NCI-H526 (cell line): ENCODE measurements at regions not wholly inside any gene's neighbourhood (a gene's known extent, or its start where the extent isn't known, plus 50 kb on each side); places are given as distances from the start of the nearest gene placed in this dataset.

Source experiments
- DNase-seq, 2 experiments: peaks; one replicate each; lab custom pipeline; 2025; lab: John Stamatoyannopoulos, UW

DNA sequence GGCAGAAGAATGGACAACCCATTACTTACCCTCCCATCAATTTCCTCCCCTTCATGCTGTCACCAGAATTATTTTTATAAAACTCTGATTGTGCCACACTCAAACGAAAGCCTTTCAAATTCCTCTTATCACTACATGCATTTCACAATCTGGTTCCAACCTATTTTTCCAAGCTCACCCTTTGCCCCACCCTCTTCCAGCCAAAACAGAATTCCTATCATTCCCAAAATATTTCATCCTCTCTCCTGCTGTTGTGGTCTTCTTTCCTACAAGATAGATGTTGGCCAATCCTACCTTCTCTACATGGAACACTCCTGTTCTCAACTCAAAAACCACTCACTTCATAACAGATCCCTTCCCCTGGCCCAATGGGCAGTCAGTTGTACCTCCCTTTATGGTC lies 111.5 kb downstream of the ELAPOR2 start:
- DNase-seq, result no peak

DNA sequence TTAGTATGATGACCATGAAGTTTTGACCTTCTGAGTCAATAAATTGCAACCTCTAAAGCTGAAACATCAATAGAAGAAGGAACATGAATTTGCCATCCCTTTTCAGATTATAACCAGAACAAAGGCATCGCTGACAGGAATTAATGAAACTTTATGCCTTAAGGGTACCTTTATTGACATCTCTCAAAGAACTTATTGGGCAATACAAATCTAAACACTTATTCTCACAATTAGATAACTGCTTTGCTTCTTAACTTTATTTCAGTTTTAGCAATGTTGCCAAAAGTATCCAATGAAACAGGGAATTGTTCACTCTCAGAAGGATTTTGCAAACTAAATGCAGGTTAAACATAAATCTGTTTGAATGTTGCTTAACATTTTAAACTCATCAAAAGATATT lies 116.0 kb downstream of the ELAPOR2 start:
- no peak for DNase-seq

DNA sequence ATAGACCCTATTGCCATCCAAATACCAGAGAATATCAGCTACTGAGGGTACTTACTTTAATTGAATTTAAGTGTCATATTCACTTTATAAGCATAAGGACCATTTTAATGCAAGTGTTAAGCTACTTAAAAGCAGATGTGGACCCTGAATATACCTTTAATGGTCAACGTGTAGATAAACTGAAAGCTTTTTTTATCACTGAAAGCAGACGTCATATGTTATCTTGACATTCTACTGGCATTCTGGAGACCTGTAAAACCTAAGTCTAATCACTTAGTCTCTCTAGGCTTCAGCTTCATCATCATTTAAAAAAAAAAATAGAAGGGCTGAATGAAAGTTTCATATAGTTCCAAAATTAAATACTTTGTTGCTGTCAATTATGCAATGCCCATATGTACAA lies 116.5 kb downstream of the ELAPOR2 start:
- no peak for DNase-seq

DNA sequence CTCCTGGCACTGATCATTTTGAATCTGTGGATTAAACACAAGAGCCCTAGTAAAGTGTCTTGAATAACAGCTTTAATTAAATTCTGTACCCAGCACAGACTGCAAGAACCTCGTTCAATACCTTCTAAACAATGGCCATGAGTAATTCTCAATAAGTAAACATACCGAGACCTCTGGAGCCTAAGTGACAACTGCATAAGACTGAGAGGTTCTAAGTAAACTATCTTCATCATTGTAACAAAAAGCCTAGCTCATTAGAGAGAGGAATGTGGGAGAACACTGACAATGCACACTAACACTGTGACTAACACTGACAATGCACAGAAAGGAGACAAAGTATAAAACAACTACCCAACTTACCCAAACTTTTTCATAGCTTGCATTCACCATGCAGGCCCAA lies 117.4 kb downstream of the ELAPOR2 start:
- DNase-seq, result no peak

DNA sequence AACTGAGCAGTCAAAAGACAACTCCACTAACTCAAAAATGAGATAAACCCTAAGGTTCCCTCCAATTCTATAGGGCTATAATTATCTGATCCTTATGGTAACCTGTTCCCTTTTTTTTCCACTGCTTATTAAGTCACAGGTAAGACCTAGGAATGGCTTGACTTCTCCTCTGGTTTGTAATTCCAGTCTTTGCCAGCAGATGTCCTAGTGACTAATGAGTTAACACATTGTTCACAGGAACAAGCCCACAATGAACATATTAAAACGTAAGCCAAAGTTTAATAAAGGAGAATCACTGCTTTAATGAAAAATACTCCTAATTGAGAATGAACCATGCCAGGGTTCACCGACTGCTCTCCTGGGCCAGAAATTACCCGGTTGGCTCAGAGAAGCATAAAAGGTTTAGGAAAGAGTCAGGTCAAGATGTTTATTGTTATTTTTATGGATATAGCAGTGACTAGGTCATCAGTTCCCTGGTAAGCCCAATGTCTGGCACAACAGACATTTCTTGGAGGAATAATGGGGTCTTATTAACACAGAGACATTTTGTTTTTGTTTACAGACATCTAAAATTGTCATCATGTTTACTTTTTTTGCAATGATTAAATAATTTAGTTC lies 120.1 kb downstream of the ELAPOR2 start:
- peak; percentile 71 to 88 for DNase-seq

DNA sequence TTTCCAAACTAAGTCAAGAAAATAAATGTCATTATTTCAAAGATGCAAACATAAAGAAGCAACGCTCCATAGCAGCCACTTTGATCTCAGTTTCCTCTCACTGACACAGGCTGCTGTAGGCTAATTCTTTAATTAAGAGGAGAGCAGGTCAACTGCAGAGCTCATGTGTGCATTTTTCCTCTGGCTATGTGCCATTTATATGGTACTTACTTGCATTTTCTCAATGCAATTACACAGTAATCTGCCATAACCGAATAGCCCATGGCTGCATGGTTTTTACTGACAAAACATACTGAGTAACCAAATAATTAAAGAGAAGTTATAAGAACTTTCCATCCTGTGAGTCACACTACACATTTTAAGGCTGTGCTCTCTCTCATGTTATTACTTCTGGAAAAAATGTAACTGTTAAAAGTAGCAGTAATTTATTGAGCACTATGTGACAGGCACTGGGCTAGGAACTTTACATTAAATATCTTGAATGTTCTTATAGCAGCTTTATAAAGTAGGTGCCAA lies 122.0 kb downstream of the ELAPOR2 start:
- DNase-seq, result no peak

DNA sequence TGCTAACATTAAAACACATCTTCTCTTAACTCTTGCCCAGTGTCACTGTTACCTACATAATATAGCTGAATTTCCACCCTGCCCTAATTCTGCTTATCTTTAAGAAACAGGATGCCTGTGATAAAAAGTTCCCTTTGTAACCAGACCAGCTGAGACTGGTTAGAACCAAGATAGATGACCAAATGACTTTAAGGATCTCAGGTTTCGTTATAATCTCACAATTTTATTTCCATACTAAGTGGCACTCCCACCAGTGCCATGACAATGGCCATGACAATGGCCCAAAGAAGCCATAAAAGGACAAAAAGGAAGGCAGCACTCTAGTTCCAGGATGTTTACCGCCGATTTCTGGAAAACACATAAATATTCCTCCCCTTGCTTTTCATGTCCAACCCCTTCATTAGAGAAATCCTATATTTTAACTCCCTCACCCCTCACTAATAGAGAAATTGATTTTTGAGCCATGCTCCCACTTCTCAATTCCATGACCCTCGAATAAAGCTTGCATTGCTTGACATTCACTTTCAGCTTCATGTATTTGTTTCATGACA lies 126.1 kb downstream of the ELAPOR2 start:
- no peak for DNase-seq

DNA sequence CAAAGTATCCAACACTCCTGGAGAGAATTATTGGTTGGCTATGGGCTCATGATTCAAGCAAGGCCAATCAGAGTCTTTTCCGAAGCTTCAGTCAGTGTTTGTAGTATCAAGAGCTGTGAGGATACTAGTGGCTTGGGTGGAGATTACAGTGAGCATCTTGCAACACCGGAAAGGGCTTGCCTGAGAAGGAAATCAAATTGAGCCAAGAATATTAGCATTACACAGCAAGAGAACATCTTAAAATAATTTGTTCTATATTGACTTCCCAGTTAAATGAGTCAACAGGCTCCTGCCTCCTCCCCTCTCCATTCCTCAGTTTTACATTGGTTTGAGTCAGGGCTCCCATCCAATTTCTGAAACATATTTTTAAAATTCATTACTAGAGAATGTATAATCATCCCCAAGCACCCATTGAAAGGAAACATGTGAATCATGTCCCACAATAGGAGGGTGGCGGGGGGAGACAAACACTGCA lies 127.4 kb downstream of the ELAPOR2 start:
- no peak for DNase-seq

DNA sequence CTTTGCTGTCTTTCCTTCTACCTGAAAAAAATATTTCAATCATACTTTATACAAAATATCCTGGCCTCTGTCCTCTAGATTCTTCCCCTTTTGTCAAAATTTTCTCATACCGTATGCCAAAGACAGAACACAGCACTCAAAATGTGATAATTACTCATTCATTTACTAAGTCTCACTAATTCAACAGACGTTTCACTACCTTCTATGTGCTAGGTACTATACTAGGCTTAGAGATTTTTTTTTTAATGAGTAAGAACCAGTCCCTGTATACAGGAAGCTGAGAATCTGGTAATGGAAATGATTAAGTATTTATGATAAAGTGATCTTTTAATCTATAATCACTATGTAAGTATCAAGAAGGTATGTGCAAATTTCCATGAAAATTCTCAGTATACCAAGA lies 128.0 kb downstream of the ELAPOR2 start:
- DNase-seq, result no peak

DNA sequence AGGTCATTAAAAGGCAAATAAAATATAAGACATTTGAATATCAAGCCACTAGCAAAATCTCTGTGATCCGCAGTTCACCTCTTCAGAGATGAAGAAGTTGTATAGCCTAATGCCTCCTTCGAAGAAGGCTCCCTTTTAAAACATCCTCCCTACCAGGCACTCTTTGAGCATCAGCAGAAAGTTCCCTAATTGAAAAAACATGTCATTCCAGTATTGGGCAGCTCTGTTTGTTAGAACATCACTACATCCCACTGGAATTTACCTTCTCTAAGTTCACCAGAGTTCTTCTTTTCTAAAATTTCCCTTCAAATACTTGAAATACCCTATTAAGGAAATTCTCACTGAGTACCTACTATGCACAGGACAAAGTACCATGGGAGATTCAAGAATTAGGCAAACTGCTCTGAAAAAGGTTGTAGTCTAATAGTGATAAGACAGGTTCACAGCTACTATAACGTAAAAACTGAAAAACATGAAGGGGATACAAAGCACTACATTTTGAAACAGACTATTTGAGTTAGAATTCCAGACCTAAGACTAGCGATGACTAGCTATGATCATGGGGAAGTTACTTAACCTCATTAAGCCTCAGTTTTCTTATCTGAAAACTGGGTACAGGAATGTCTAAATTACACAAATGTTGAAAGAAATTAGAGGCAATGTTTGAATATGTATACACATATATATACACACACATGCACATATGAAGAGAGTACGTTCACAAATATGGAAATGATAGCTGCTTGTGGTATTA lies 128.7 kb downstream of the ELAPOR2 start:
- DNase-seq, result no peak

DNA sequence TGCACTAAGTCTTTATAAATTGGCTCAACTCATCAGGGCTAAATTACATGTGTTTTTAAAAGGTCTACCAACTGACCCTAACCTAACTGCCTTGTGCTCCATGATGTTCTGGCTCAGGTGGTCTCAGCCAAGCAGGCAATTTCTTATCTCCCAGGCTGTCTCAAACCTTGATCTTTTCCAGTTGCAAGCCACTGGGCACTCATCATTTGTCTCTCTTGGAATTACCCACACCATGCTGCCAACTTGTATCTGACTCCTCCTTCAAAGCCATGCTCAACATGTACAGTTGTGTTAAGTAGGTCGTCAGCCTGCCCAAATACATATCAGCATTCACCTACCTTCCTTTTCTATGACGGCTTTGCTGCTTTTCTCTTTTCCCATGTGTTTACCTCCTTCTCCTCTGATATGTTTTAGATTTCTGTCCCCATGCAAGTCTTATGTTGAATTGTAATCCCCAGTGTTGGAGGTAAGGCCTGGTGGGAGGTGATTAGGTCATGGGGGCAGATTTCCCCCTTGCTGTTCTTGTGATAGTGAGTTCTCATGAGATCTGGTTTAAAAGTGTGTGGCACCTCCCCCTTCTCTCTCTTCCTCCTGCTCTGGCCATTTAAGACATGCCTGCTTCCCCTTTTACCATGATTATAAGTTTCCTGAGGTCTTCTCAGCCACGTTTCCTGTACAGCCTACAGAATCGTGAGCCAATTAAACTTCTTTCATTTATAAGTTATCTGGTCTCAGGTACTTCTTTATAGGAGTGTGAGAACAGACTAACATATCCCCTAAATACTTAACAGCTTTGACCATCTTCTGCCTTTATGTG lies 130.0 kb downstream of the ELAPOR2 start:
- DNase-seq, result no peak

DNA sequence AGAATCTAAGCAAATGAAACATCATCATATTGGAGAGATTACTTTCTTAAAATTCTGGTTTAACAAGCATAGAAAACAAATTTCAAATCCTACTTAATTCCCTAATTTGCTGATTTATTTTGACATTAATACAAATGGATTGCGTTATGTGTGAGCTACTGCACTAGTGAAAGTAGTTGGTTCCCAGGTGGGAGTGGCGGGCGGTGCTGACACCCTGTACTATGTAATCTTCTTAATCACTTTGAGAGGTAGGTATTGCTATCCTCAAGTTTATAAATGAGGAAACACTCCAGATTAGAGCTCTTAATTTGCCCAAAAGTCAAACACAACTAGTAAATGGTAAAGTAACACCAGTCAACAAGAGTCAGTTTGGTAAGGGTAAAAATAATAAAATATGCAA lies 131.1 kb downstream of the ELAPOR2 start:
- no peak for DNase-seq

DNA sequence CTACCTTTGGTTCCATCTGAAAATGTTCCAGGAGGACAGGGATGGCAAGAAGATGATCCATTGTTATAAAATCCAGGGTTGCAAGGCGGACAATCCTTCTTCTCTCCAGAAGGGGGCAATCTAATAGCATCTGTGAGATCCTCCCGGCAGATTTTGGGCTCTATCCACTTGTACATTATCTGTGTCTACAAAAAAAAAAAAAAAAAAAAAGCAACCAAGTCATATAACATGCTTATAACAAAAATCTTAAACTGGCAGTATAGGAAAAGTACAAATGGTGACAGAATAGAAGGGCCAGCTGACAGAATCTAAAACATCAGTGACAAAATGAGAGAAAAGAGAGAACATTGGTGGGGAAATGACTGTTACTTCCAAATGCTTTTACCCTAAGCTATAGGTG lies 132.7 kb downstream of the ELAPOR2 start:
- DNase-seq, result peak; percentile 29 to 76

DNA sequence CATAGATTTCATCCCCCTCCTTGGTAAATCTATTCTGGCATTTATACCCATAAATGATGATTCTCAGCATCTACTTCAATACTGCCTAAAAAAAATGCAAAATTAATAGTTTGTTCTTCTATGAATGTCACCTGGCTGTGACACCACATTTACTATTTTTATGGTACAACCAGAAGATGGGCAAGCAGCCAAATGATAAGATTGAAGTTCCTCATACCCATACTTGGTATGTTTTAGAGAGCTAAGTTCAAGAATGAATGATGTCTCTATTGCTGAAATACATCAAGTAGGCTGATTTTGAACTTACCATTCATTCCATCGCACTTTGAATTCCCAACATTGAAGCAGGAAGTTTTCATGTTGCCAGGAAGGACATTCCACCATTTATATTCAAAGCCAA lies 134.2 kb downstream of the ELAPOR2 start:
- no peak for DNase-seq

DNA sequence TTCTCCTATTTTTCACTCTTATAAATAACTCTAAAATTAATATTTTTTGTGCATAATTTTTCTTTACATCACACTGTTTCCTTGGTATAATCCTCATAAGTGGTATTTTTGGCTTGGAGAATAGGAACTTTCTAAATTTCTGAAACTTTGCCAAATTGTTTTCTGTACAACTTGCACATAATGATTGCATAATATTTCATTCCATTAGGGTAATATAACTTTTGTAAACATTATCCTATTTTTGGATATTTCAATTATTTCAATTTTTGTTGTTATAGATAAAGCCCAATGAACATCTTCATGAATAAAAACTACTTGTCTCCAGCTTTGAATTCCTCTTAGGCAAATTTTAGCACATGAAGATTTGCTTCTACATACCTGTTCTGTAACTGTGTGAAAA lies 135.9 kb downstream of the ELAPOR2 start:
- no peak for DNase-seq

DNA sequence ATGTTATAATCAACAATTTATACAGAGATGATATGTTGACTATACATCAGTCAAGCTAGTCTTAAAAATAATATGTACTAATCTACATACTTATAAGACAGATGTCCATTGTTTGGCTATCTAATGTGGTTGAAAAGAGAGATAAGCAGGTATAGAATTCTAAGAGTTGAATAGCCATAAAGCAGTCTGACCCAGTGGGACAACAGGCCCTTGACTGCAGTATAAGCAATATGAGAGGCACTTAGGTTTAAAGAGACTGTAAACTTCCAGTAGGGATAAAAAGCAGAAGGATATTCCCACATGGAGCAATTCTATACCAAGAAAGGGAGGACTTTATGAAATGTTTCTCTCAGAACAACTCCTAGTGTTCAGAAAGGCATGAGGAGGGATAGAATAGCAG lies 139.3 kb downstream of the ELAPOR2 start:
- peak in 1 of 2 experiments; percentile 6 for DNase-seq

DNA sequence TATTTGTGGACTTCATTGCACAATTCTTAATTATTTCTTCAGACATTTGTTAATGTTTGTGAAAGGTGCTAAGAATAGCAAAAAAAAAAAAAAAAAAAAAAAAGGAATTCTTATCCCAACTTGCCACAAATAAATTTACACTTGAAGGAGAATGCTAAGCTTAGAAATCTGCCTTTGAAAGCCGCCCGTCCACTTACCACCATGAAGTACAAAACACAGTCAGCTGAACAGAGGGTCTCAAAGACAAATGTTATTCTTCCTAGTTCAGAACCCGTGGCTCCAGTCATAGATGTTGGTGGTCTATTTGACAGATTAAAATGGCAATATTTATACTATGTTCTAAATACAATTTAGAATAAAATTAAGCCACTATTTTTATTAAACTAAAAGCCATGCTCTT lies 141.2 kb downstream of the ELAPOR2 start:
- no peak for DNase-seq

DNA sequence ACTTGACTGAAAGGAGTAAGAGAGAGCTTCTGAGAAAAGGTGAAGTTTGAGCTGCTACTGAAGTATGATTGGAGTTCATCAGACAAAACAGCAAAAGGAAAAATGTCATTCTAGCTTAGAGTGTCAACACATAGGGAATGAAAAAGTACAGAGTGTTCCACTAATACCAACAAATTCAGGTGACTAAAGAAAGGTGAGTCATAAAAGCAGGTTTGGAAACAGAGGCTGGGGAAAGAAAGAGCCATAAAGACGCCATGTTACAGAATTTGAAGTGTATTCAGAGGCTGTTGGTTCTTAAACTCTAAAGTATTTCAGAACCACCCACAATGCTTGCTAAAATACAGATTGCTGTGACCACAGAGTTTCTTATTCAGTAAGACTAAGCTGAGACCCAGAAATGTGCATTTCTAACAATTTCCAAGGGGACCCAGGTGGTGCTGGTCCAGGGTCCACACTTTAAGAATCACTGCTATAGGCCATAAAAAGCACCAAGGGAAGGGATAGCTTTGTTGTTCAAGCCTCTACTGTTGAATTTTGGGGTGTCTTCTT lies 143.1 kb downstream of the ELAPOR2 start:
- no peak for DNase-seq

DNA sequence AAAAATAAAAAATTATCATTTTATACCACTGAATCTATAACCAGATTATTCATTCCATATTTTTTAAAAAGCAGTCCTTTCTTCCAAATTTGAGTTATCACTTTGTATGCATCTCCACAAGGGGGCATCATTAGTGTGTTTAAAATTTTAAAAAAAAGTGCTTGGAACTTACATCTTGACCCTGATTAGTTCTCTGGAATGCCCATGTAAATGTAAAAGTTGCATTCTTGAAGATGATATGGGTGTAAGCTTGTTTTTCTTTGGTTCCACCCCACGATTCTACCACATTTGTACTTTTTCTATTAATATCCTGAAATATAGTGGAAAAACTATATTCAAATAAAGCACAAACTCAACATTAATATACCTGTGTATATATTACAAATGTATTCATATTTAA lies 144.9 kb downstream of the ELAPOR2 start:
- peak in 1 of 2 experiments; percentile 44 for DNase-seq
